Right hindlimb (tissue), 1 donor: ENCODE measurements at regions not wholly inside any gene's neighbourhood (a gene's known extent, or its start where the extent isn't known, plus 50 kb on each side); places are given as distances from the start of the nearest gene placed in this dataset.
"Not testable (repeated sequence)": the region's sequence is repeated elsewhere in the genome, so short reads cannot be mapped to it uniquely, and the experiment has no call there.

ENCODE experiments used
- DNase-seq: peaks from one replicate; pipeline ENCODE4 v3.0.0-alpha.2; 2018

GRCh38 chr21:27060190-27060589, 93.3 kb upstream of the ADAMTS5 start:
- no peak for DNase-seq

DNA sequence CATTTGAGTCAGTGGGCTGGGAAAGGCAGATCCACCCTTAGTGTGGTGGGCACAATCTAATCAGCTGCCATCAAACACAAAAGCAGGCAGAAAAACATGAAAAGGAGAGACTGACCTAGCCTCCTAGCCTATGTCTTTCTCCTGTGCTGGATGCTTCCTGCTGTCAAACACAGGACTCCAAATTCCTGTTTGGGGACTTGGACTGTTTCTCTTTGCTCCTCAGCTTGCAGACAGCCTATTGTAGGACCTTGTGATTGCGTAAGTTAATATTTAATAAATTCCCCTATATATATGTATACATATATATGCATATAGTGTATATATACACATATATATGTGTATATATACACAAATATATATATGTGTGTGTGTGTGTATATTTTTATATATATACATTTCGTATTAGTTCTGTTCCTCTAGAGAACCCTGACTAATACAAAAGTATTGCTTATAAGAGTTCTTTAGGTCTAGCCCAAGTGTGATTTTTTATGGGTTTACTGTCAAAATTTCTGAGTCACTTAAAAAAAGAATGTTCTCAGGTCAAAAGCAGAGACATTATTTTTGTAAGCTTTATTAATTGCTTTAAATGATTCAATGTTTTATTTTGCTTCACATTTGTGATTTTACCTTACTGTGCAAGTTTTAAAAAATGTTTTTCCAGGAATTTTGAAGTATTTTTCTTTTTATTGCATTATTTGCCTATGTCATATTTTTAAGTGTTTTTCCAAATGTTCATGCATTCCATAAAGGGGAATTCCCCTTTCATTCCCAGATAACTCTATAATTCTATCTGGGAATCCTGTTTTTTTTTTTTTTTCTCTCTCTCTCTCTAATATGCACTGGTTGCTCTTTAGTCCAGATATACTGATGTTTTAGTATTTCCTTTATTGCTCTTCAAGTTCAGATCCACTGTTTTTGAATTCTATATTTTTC, 92.1 kb upstream of the ADAMTS5 start:
- no peak for DNase-seq

- DNase-seq = no peak
These were observed 91.1 kb upstream of the ADAMTS5 start for GRCh38 chr21:27057997-27058396.

DNA sequence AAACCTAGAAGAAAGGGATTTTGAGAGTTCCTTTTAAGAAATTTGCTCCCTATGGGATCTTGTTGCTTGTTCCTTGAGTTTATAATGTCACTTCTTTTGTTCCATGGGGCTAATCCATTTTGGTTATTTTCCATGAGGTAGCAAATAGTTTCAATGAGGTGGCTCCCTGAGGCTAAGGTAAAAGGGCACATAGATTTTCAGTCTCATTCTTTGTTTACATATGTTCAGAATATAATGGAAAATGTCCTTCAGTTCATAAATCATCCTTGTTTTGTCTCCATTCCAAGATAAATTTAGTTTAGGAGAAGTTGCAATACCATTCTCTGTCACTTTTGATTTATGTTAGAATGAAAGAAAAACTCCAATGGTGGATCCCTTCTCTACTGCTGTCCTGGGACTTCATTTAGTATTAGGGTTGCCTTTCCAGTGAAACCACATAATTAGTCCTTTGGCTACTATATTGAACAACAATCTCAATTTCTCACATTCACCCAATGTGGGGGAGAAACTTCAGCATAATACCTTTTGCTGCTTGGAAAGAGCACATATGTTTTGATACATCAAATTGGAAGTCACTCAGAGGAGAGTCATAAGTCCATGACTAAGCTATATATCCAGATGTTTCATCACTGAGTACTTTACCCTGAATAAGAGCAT, 80.9 kb upstream of the ADAMTS5 start:
- no peak for DNase-seq

DNA sequence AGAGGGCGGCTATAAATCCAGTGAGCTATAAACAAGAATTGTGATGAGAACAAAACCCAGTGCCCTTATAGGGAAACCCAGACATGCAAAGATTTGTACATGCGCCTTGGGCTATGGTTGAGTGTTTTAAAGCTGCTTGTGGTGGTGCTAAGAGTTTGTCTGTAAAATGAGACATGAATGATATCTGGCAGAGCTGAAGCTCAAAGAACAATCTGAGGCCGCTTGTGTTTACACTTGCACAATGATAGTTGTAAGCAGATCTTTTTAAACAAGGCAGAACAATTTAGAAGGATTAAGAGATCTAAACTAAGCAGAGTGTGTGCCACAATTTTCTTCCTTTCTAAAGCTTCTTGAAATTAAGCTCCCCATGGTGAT, 80.4 kb upstream of the ADAMTS5 start:
- DNase-seq = no peak

GRCh38 chr21:27045281-27045985, 78.5 kb upstream of the ADAMTS5 start:
- no peak for DNase-seq

DNA sequence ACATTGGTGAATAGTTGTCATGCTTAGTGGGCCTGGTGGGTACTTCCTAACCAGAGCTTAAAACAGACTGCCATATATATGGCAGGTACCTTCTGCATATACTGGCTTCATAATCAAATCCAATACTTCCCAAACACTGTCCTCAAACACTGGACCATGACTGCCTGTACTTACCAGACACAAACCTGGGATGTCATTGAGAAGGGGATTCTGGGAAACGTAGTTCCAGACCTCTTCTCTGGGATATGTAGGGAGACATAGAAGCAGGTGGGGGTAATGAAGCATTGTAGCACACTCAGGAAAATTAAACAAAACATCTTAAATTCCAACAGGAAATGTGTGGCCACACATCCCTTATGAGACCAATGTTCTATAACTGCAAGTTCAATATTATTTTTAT, 76.5 kb upstream of the ADAMTS5 start:
- no peak for DNase-seq

GRCh38 chr21:27040738-27041469, 74.0 kb upstream of the ADAMTS5 start:
- no peak for DNase-seq

DNA sequence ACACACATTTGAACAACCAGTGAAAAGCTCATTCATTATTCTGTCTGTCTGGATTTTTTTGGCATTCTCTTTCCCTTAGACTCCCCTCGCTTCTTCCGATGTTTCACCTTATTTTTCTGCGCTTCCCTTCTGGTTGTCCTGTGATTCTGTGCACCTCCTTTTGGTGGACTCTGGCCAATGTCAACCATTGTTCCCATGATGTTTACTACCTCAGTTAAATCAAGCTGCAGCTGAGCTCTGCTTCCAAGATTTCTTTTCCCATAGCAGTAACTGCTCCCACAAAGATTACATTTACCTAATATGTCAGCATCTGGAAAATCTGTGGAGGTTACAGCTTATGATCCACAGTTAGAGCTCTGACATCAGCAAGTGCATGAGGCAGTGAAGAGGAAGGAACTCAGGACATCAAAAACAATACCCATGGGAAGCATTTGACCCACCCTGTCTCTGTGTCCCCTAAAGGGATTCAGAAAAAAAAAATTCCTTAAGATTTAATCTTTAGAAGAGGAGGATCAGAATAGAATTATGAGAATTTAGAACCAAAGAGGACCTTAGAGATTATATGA, 69.9 kb upstream of the ADAMTS5 start:
- no peak for DNase-seq

- no peak for DNase-seq
These were observed 68.9 kb upstream of the ADAMTS5 start for GRCh38 chr21:27035791-27036190.

GRCh38 chr21:27034796-27035195, 67.9 kb upstream of the ADAMTS5 start:
- no peak for DNase-seq

DNA sequence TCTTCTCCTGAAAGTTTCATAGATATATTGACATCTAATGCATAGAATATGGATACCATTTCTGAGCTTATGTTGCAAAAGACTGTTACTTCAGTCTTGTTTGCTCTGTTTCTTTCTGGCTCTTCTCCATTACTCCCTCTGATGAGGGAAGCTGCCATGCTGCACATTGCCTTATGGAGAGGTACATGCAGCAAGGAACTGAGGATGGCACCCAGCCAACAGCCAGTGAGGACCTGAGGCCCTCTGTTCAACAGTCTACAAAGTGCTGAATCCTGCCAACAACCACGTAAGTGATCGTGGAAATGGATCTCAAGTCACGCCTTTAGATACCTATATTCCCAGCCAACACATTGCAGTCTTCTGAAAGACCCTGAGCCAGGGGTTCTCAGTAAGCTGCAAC, 66.6 kb upstream of the ADAMTS5 start:
- no peak for DNase-seq

DNA sequence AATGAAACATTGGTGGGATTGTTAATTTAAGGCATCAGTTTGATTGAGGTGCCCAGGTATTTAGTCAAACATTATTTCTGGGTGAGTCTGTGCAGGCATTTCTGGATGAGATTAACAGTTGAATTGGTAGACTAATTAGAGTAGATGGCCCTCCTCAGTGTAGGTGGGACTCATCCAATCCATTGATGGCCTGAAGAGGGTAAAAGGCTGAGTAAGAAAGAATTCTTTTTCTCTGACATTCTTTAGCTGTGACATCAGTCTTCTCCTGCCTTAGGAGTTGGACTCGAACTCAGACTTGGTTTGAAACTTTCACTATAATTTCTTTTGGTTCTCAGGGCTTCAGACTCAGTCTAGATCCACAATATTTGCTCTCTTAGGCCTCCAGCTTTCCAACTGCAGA, 59.6 kb upstream of the ADAMTS5 start:
- DNase-seq = no peak

DNA sequence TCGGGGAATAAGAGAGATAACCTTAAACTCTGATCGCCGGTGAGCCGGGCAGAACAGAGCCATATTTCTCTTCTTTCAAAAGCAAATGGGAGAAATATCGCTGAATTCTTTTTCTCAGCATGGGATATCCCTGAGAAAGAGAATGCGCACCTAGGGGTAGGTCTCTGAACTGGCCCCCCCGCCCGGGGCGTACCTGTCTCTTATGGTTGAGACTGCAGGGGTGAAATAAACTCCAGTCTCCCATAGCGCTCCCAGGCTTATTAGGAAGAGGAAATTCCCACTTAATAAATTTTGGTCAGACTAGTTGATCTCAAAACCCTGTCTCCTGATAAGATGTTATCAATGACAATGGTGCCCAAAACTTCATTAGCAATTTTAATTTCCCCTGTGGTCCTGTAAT, 58.8 kb upstream of the ADAMTS5 start:
- DNase-seq = not testable (repeated sequence)

- DNase-seq = no peak
These were observed 58.1 kb upstream of the ADAMTS5 start for GRCh38 chr21:27024971-27025370.

GRCh38 chr21:27024301-27024700, 57.4 kb upstream of the ADAMTS5 start:
- DNase-seq = no peak

- no peak for DNase-seq
These were observed 56.3 kb upstream of the ADAMTS5 start for GRCh38 chr21:27023186-27023585.

DNA sequence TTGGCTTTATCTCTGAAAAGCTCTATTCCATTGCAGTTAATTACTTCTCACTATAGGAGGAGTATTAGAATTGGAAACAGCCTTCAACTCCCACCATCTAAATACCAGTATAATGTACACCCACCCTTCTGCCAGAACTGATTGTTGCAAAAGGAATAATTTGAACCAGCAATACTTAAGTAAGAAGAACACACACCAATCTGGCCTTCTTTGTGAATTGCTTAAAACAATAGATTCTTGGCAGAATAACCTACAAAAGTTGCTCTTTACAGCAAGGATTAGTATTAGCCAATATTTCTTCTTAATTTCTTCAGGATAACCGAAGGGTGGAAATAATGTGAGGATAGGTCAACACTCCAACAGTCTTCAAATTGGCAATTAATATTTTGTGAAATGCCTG, 54.9 kb upstream of the ADAMTS5 start:
- DNase-seq = no peak

GRCh38 chr21:27021046-27021445, 54.2 kb upstream of the ADAMTS5 start:
- DNase-seq = no peak

GRCh38 chr21:27017246-27017645, 50.4 kb upstream of the ADAMTS5 start:
- no peak for DNase-seq
